ENCODE measurements at regions not wholly inside any gene's neighbourhood (a gene's known extent, or its start where the extent isn't known, plus 50 kb on each side); places are given as distances from the start of the nearest gene placed in this dataset.

- no peaks in the 10 kb centered on the region for H3K9me3 ChIP-seq (ENCODE audit: control insufficient read depth in 2 of 2, insufficient read depth in 1 of 2, low read depth in 1 of 2, low read length in 1 of 2)
- no peak overlapping the region for H3K27ac ChIP-seq (ENCODE audit: low read depth in 2 of 2, low read length in 1 of 2)
- H3K4me3 ChIP-seq (ENCODE audit: low read depth in 1 of 2, low read length in 2 of 2), result no peak overlapping the region
These were observed 304.5 kb downstream of the TTLL7 start for GRCh38 chr1:83694449-83694848.

GRCh38 chr1:83693427-83694126, 305.4 kb downstream of the TTLL7 start:
- 26 to 44% methylated on average over 12 of the region's 12 CpGs for WGBS, 2 donors
- Histone ChIP-seq H3K27ac (ENCODE audit: low read depth in 2 of 2, low read length in 1 of 2) (no peak overlapping the region), H3K36me3 (ENCODE audit: control insufficient read depth in 2 of 2, insufficient read depth in 2 of 2, low read length in 1 of 2) (no peaks in the 10 kb centered on the region), H3K9me3 (ENCODE audit: control insufficient read depth in 2 of 2, insufficient read depth in 1 of 2, low read depth in 1 of 2, low read length in 1 of 2) (no peaks in the 10 kb centered on the region), H3K4me3 (ENCODE audit: low read depth in 1 of 2, low read length in 2 of 2) (no peak overlapping the region), H3K4me1 (ENCODE audit: control insufficient read depth in 2 of 2, insufficient read depth in 2 of 2, low read length in 1 of 2) (peaks cover 0 to 3% of the 10 kb centered on the region in 2 donors), H3K27me3 (ENCODE audit: control insufficient read depth in 1 of 2, insufficient read depth in 2 of 2, low read length in 2 of 2) (no peaks in the 10 kb centered on the region)

More at GRCh38 chr1:83694449-83694848, 304.5 kb downstream of the TTLL7 start:
- peaks cover 0 to 3% of the 10 kb centered on the region in 2 donors for H3K4me1 ChIP-seq (ENCODE audit: control insufficient read depth in 2 of 2, insufficient read depth in 2 of 2, low read length in 1 of 2)
- H3K27me3 ChIP-seq (ENCODE audit: control insufficient read depth in 1 of 2, insufficient read depth in 2 of 2, low read length in 2 of 2), result no peaks in the 10 kb centered on the region
- no peaks in the 10 kb centered on the region for H3K36me3 ChIP-seq (ENCODE audit: control insufficient read depth in 2 of 2, insufficient read depth in 2 of 2, low read length in 1 of 2)

DNA sequence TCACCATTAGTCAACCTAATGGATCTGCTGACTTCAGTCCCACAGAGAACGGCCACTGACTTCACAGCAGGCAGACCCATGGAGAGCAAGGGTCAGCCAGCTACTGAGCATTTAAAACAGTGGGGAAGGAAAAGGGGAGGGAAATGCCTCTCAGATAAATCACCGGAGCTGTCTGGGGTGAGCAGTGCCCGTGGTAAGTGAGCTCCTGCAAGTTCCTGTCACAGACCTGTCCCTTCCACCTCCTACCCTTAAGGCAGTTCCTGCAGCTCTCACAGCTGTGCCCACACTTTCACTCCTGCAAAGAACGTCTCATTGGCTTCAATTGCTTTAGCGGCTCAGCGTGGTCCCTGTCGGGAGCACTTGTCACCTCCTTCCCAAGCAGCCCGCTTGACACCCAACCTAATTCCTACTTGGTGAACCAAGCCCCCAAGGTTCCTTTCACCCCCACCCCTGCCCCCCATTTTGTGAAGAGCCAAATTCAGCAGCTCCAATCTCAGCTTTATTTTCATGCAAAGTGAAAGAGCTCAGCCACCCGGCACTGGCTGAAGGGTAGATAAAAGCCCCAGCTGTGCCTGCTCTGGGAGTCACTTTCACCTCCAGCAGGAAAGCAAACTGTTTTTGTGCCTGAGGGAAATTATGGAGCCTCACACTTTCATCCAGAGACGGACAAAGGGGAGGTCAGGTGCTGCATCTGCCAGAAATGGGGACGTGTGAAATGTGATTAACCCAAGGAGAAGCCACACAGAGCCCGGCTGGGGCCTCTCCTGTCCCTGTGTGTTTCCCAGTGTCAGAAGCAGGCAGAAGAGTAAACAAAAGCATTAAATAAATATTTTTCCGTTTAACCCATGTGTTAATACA, 306.2 kb downstream of the TTLL7 start:
- WGBS, 2 donors, result 14 to 15% methylated on average over 13 of the region's 13 CpGs
- Histone ChIP-seq H3K27me3 (ENCODE audit: control insufficient read depth in 1 of 2, insufficient read depth in 2 of 2, low read length in 2 of 2) (no peaks in the 10 kb centered on the region), H3K4me1 (ENCODE audit: control insufficient read depth in 2 of 2, insufficient read depth in 2 of 2, low read length in 1 of 2) (peaks cover 0 to 3% of the 10 kb centered on the region in 2 donors), H3K9me3 (ENCODE audit: control insufficient read depth in 2 of 2, insufficient read depth in 1 of 2, low read depth in 1 of 2, low read length in 1 of 2) (no peaks in the 10 kb centered on the region), H3K27ac (ENCODE audit: low read depth in 2 of 2, low read length in 1 of 2) (no peak overlapping the region), H3K4me3 (ENCODE audit: low read depth in 1 of 2, low read length in 2 of 2) (peak overlapping the region; percentile 3 to 26), H3K36me3 (ENCODE audit: control insufficient read depth in 2 of 2, insufficient read depth in 2 of 2, low read length in 1 of 2) (no peaks in the 10 kb centered on the region)

GRCh38 chr1:83691953-83692500, 306.9 kb downstream of the TTLL7 start:
- no peak overlapping the region for H3K4me3 ChIP-seq (ENCODE audit: low read depth in 1 of 2, low read length in 2 of 2)
- peaks cover 0 to 3% of the 10 kb centered on the region in 2 donors for H3K4me1 ChIP-seq (ENCODE audit: control insufficient read depth in 2 of 2, insufficient read depth in 2 of 2, low read length in 1 of 2)
- 96 to 98% methylated on average over 8 of the region's 8 CpGs for WGBS, 2 donors

GRCh38 chr1:83689921-83690868, 308.7 kb downstream of the TTLL7 start:
- WGBS, 2 donors, result 58 to 79% methylated on average over 6 of the region's 6 CpGs
- H3K27ac ChIP-seq (ENCODE audit: low read depth in 2 of 2, low read length in 1 of 2), result no peak overlapping the region

More at GRCh38 chr1:83691953-83692500, 306.9 kb downstream of the TTLL7 start:
- Histone ChIP-seq H3K9me3 (ENCODE audit: control insufficient read depth in 2 of 2, insufficient read depth in 1 of 2, low read depth in 1 of 2, low read length in 1 of 2) (no peaks in the 10 kb centered on the region), H3K27me3 (ENCODE audit: control insufficient read depth in 1 of 2, insufficient read depth in 2 of 2, low read length in 2 of 2) (no peaks in the 10 kb centered on the region), H3K27ac (ENCODE audit: low read depth in 2 of 2, low read length in 1 of 2) (no peak overlapping the region), H3K36me3 (ENCODE audit: control insufficient read depth in 2 of 2, insufficient read depth in 2 of 2, low read length in 1 of 2) (no peaks in the 10 kb centered on the region)

GRCh38 chr1:83682132-83682531, 316.8 kb downstream of the TTLL7 start:
- WGBS, 2 donors, result 88 to 91% methylated on average over 2 of the region's 2 CpGs
- no peaks in the 10 kb centered on the region for H3K4me1 ChIP-seq (ENCODE audit: control insufficient read depth in 2 of 2, insufficient read depth in 2 of 2, low read length in 1 of 2)
- peaks cover 0 to 2% of the 10 kb centered on the region in 2 donors for H3K36me3 ChIP-seq (ENCODE audit: control insufficient read depth in 2 of 2, insufficient read depth in 2 of 2, low read length in 1 of 2)
- no peak overlapping the region for H3K4me3 ChIP-seq (ENCODE audit: low read depth in 1 of 2, low read length in 2 of 2)
- no peaks in the 10 kb centered on the region for H3K27me3 ChIP-seq (ENCODE audit: control insufficient read depth in 1 of 2, insufficient read depth in 2 of 2, low read length in 2 of 2)
- no peak overlapping the region for H3K27ac ChIP-seq (ENCODE audit: low read depth in 2 of 2, low read length in 1 of 2)
- no peaks in the 10 kb centered on the region for H3K9me3 ChIP-seq (ENCODE audit: control insufficient read depth in 2 of 2, insufficient read depth in 1 of 2, low read depth in 1 of 2, low read length in 1 of 2)

More at GRCh38 chr1:83689921-83690868, 308.7 kb downstream of the TTLL7 start:
- Histone ChIP-seq H3K9me3 (ENCODE audit: control insufficient read depth in 2 of 2, insufficient read depth in 1 of 2, low read depth in 1 of 2, low read length in 1 of 2) (no peaks in the 10 kb centered on the region), H3K4me3 (ENCODE audit: low read depth in 1 of 2, low read length in 2 of 2) (no peak overlapping the region), H3K27me3 (ENCODE audit: control insufficient read depth in 1 of 2, insufficient read depth in 2 of 2, low read length in 2 of 2) (no peaks in the 10 kb centered on the region), H3K36me3 (ENCODE audit: control insufficient read depth in 2 of 2, insufficient read depth in 2 of 2, low read length in 1 of 2) (no peaks in the 10 kb centered on the region), H3K4me1 (ENCODE audit: control insufficient read depth in 2 of 2, insufficient read depth in 2 of 2, low read length in 1 of 2) (peaks cover 0 to 3% of the 10 kb centered on the region in 2 donors)

DNA sequence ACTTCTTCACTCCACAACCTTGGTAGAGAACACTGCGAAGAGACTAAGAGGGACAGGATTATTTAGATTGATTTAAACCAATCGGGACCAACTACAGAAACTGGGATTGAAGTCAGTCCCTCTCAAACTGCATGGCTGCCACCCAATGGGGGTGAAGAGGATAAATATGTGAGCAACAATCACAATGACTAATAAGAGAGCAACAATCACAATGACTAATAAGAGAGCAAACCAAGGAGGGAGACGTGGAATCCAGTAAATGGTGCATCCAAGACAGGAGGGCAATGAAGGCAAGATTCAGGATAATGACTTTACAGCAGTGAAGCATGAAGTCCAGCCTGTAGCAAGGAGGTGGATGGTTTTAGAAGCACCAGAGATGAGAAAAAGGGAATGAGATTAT, 322.8 kb downstream of the TTLL7 start:
- Histone ChIP-seq H3K4me1 (ENCODE audit: control insufficient read depth in 2 of 2, insufficient read depth in 2 of 2, low read length in 1 of 2) (no peaks in the 10 kb centered on the region), H3K27ac (ENCODE audit: low read depth in 2 of 2, low read length in 1 of 2) (no peak overlapping the region), H3K27me3 (ENCODE audit: control insufficient read depth in 1 of 2, insufficient read depth in 2 of 2, low read length in 2 of 2) (no peaks in the 10 kb centered on the region), H3K36me3 (ENCODE audit: control insufficient read depth in 2 of 2, insufficient read depth in 2 of 2, low read length in 1 of 2) (peaks cover 0 to 2% of the 10 kb centered on the region in 2 donors), H3K4me3 (ENCODE audit: low read depth in 1 of 2, low read length in 2 of 2) (no peak overlapping the region), H3K9me3 (ENCODE audit: control insufficient read depth in 2 of 2, insufficient read depth in 1 of 2, low read depth in 1 of 2, low read length in 1 of 2) (no peaks in the 10 kb centered on the region)
- WGBS, 2 donors, result 86 to 89% methylated on average over 3 of the region's 3 CpGs

GRCh38 chr1:83673312-83673711, 325.6 kb downstream of the TTLL7 start:
- H3K36me3 ChIP-seq (ENCODE audit: control insufficient read depth in 2 of 2, insufficient read depth in 2 of 2, low read length in 1 of 2), result peaks cover 0 to 2% of the 10 kb centered on the region in 2 donors
- 63 to 70% methylated on average over 1 of the region's 1 CpG for WGBS, 2 donors
- H3K4me1 ChIP-seq (ENCODE audit: control insufficient read depth in 2 of 2, insufficient read depth in 2 of 2, low read length in 1 of 2), result no peaks in the 10 kb centered on the region

GRCh38 chr1:83671586-83671985, 327.3 kb downstream of the TTLL7 start:
- Histone ChIP-seq H3K4me3 (ENCODE audit: low read depth in 1 of 2, low read length in 2 of 2) (no peak overlapping the region), H3K27me3 (ENCODE audit: control insufficient read depth in 1 of 2, insufficient read depth in 2 of 2, low read length in 2 of 2) (no peaks in the 10 kb centered on the region), H3K27ac (ENCODE audit: low read depth in 2 of 2, low read length in 1 of 2) (no peak overlapping the region), H3K36me3 (ENCODE audit: control insufficient read depth in 2 of 2, insufficient read depth in 2 of 2, low read length in 1 of 2) (no peaks in the 10 kb centered on the region), H3K9me3 (ENCODE audit: control insufficient read depth in 2 of 2, insufficient read depth in 1 of 2, low read depth in 1 of 2, low read length in 1 of 2) (no peaks in the 10 kb centered on the region), H3K4me1 (ENCODE audit: control insufficient read depth in 2 of 2, insufficient read depth in 2 of 2, low read length in 1 of 2) (no peaks in the 10 kb centered on the region)

More at GRCh38 chr1:83673312-83673711, 325.6 kb downstream of the TTLL7 start:
- Histone ChIP-seq H3K9me3 (ENCODE audit: control insufficient read depth in 2 of 2, insufficient read depth in 1 of 2, low read depth in 1 of 2, low read length in 1 of 2) (no peaks in the 10 kb centered on the region), H3K4me3 (ENCODE audit: low read depth in 1 of 2, low read length in 2 of 2) (no peak overlapping the region), H3K27me3 (ENCODE audit: control insufficient read depth in 1 of 2, insufficient read depth in 2 of 2, low read length in 2 of 2) (no peaks in the 10 kb centered on the region), H3K27ac (ENCODE audit: low read depth in 2 of 2, low read length in 1 of 2) (no peak overlapping the region)

Measured in esophagus (tissue), 2 donors.